ENCODE measurements at regions not wholly inside any gene's neighbourhood (a gene's known extent, or its start where the extent isn't known, plus 50 kb on each side); places are given as distances from the start of the nearest gene placed in this dataset.

DNA sequence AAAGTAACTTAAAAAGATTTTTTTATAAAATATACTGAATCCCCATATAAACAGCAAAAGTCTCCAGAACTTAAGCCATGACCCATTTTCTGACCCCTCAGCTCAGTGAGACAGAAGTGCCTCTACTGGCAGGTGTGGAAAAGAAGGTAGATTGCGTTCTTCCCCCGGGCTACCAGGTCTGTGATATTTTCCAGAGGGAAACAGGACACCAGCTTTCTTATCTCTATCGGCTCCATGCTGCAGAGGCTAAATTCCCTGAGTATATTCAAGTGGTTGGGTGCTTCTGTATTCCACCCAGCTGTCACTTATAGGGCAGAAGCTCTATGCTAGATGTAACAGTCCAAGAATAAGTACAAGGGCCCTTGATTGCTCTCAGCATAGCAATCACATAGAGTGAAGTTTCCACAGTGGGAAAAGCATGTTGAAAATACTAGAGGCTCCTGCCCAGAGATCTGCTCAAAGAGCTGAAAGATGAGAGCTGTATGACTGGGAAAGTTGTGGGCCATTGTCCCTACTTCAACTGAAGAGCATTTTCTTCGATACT lies 687.3 kb downstream of the CDH11 start:
- TF ChIP-seq, protein P1, sequence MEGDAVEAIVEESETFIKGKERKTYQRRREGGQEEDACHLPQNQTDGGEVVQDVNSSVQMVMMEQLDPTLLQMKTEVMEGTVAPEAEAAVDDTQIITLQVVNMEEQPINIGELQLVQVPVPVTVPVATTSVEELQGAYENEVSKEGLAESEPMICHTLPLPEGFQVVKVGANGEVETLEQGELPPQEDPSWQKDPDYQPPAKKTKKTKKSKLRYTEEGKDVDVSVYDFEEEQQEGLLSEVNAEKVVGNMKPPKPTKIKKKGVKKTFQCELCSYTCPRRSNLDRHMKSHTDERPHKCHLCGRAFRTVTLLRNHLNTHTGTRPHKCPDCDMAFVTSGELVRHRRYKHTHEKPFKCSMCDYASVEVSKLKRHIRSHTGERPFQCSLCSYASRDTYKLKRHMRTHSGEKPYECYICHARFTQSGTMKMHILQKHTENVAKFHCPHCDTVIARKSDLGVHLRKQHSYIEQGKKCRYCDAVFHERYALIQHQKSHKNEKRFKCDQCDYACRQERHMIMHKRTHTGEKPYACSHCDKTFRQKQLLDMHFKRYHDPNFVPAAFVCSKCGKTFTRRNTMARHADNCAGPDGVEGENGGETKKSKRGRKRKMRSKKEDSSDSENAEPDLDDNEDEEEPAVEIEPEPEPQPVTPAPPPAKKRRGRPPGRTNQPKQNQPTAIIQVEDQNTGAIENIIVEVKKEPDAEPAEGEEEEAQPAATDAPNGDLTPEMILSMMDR (IDR thresholded peaks at IDR 0.05), result no peak
- no peak for TF ChIP-seq POLR2A (IDR thresholded peaks at IDR 0.05)

All from transverse colon (tissue), 3 donors.